GM19238 (cell line): ENCODE measurements at regions not wholly inside any gene's neighbourhood (a gene's known extent, or its start where the extent isn't known, plus 50 kb on each side); places are given as distances from the start of the nearest gene placed in this dataset.

Experiments used
- DNase-seq: peaks from one replicate; pipeline ENCODE4 v3.0.0; 2011; ENCODE audit warnings: low spot score; ENCODE audit not compliant: insufficient read length

- no peak for DNase-seq
These were observed 270.1 kb downstream of the PTTG2 start for GRCh38 chr4:38230121-38230801.

DNA sequence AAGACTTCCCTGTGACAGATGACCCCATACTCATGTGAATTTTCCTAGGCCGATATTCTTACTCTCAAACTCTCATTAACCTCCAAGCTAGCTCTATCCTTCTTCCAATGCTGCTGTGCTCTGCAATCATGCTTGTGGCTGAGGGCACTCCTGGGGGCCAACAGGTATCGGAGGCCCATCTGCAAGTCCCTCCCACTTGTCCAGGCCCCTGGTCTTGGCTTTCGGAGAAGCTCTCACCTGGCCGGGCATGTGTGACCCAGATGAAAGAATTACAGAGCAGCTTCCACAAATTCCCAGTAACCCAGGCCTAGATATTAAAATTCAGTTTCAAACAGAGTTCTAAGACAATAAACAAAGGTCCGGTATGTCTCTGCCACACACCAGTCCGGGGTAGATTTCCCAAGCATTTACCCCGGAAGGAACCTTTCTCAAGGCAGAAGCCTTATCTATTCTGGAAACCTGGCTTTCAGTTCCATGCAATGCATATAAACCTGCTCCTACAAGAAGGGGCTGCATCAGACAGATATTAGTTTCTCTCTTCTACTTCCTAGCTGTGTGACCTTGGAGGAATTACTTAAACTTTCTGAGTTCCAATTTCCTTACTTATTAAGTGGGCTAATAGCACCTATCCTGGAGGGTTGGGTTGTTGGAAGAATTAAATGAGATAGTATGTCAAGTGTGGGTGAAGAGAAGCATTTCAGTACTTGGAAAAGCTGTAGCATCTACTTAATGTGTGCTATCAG lies 270.8 kb downstream of the PTTG2 start:
- DNase-seq = no peak

DNA sequence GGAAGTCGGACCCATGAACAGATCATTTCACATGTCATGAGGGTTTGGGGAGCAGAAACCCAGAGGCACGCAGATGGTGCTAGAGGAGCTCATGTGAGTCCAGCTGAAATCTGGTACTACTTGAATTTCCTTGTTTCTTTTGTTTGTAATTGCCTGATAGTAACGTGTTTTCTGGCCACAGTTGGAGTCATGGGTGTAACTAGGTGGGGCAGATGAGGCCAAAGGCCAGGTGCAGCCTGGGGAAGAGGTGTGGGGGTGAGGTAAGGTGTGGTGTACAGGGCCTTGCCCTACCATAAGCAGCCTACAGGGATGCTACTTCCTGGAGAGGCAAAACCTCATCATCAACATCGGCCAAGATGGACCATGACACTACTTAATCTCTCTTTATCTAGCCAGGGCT lies 271.4 kb downstream of the PTTG2 start:
- no peak for DNase-seq

DNA sequence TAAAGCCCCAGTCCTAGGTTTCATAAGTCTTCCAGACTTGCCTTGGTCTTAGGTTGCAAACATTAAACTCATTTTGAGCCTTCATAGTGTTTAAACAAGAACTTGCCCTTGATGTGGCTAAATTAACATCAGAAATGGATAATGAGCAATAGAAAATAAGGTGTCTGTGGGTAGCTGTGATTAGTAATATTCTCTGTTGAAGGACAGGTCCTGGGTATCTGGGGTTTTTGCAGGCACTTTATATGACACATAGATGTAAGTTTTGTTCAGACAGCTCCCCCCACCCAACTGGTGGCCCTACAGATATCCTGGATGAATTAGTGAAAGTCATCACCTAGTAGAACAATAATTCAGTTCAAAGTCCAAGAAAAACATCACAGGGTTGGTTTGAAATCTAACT lies 272.5 kb downstream of the PTTG2 start:
- DNase-seq = no peak

DNA sequence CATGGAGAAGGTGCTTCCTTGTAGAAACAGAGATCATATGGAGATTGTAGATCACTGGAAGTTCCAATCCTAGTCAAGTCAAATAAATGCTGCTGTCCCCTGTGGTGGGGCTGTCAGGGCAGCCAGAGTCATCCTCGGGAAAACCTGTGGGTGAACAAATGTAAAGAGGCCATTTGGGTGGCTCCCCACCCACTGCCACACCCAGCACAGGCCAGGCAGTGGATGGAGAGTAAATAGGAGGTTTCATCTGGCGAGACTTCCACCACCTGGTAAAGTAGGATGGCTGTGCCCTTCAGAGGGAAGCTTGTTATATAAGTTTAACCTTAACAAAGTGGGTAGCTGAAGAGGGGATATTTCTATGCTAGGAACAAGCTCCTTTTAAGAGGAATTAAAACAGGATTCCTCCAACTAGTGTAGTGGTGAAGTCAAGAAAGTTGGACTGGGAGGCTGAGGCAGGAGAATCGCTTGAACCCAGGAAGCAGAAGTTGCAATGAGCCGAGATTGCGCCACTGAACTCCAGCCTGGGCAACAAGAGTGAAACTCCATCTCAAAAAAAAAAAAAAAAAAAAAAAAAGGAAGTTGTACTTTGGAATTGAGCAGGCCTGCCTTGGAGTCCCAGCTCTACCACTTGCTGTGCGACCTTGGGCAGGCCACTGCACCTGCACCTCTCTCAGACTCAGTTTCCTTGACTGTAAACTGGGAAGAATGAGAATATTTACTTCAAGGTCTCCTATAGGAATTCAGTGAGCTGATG lies 273.7 kb downstream of the PTTG2 start:
- no peak for DNase-seq

DNA sequence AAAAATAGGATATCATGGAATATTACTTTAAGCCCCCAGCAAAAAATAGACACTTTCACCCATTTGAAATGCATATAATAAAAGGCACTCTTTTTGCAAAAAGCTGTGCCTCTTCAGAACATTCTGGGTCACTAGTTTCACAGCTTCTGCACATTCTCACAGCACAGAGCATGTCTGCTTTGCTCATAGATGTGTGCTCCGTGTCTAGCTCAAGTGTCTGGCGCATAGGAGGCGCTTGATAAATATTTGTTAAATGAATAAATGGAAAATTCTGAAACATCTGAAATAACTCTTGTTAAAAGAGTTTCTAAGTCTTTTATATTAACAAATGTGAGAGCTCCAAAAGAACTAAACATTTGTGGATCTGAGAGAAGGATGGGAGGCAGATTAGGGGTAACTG lies 275.2 kb downstream of the PTTG2 start:
- DNase-seq = no peak

DNA sequence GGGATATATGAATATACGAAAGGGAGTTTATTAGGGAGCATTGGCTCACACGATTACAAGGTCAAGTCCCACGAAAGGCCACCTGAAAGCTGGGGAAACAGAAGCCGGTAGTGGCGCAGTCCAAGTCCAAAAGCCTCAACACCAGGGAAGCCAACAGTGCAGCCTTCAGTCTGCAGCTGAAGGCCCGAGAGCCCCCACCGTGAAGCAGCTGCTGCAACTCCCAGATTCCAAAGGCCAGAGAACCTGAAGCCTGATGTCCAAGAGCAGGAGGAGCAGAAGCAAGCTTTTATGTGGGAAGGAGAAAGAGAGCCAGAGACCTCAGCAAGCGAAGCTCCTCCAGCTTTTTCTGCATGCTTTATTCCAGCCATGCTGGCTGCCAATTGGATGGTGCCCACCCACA lies 275.8 kb downstream of the PTTG2 start:
- DNase-seq = no peak

DNA sequence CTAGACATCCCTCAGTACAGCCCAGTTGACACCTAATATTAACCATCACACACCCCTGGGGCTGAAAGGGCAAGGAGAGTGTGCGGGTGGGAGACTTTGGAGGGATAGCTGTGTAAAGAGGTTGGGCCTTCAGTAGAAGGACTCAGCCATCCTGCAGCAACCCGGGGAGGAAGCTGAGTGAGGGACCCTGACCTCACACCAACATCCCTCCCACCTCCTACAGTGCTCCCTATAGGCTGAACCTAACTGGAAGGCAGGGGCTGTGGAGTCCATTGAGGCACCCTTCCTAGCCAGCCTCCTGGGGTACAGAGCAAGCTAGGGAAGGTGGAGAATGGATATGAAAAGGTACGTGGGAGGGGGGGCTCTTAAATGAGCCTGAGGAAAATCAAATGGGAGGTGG lies 276.3 kb downstream of the PTTG2 start:
- no peak for DNase-seq

GRCh38 chr4:38237139-38237538 lies 276.9 kb downstream of the PTTG2 start:
- DNase-seq = no peak

- DNase-seq = no peak
These were observed 281.3 kb downstream of the PTTG2 start for GRCh38 chr4:38241541-38241940.

DNA sequence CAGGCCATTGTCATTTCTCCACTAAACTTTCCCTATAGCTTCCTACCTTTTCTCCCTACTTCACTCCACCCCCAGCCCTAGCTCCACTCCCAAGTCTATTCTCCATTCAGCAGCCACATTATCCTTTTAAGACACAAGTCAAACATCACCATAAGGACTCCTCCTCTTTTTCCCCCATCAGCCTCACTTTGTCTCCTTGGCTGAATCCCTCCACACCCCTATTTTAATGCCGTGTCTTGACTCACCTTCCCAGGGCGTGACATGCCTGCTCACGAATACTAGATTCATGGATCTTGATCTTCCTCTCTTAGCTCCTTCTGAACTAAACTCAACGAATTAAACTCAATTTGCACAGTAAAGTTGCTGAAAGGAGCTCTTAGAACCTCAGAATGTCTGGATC lies 281.9 kb downstream of the PTTG2 start:
- no peak for DNase-seq

DNA sequence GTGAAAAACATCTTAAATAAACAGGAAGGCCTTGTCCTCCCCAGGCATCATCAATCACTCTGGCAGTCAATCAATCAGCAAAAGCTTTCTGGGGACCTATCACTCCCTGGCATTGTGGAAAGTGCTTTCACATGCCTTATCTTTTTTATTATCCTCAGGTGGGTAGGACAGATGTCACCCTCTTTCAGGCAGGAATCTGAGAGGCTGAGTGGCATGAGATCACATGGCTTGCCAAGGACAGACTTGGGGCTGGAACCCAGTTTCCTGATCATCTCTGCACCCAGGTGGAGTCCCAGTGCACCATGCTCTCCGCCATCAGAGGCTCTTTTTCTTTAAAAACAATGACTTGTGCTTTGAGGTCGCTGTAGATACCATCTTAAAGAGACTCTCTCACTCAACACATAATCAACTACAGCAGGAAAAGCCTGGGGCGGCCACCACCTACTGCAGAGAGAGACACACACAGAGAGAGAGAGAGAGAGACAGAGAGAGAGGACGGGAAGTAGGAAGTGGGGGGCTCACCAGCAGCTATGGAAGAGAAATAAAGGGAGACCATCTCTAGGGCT lies 282.7 kb downstream of the PTTG2 start:
- DNase-seq = no peak

DNA sequence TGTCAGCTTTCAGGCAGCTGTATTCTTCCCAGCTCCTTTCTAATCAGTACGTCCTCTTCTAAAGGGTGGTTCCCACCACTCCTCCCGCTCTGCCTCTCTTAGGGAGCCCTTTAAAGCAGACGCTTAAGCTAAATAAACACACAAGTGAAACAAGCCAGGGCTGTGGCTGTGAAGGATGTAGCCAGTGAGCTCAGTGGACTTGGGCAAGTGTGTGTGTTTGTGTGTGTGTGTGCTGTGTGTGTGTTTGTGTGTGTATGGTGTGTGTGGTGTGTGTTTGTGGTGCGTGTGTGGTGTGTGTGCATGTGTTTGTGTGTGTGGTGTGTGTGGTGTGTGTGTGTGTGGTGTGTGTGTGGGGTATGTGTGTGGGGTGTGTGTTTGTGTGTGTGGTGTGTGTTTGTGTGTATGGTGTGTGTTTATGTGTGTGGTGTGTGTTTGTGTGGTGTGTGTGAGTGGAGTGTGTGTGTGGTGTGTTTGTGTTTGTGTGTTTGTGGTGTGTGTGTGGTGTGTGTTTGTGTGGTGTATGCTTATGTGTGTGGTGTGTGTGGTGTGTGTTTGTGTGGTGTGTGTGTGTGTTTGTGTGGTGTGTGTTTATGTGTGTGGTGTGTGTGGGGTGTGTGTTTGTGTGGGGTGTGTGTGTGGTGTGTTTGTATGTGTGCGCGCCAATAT lies 283.3 kb downstream of the PTTG2 start:
- no peak for DNase-seq

- DNase-seq = no peak
These were observed 294.6 kb downstream of the PTTG2 start for GRCh38 chr4:38254825-38255224.

DNA sequence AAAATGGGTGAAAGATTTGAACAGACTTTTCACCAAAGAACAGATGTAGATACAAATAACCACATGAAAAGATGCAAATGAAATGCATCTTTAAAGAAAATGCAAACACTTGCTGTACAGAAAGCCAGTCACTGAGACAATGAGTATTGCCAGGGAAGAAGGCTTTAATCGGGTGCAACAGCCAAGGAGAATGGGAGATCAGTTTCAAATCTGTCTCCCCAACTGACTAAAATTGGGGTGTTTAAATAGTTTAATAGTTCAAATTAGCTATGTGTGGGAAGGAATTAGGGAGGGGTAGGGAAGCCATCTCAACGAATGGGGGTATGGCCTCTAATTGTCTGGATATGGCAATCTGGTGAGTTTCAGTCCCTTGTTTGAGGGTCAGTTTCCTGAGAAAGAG lies 295.4 kb downstream of the PTTG2 start:
- no peak for DNase-seq

DNA sequence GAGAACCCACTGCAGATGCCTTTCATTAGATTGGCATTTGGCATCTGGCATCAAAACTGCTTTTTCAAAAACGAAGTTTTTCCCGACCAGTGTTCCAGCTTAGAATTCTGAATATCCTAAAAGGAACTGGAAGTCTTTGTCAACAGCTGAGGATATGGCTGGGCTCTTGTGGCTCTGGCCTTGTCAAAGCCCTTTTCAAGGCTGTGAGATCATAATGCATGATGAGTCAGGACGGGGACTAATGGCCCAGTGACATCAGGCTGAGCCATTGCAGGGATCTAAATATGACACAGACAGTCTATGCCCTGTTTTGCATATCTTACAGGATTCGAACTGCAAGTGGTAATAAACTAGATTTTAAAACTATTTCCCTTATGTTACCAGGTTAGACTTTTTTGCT lies 306.4 kb downstream of the PTTG2 start:
- no peak for DNase-seq

- DNase-seq = no peak
These were observed 308.1 kb downstream of the PTTG2 start for GRCh38 chr4:38268108-38268820.

DNA sequence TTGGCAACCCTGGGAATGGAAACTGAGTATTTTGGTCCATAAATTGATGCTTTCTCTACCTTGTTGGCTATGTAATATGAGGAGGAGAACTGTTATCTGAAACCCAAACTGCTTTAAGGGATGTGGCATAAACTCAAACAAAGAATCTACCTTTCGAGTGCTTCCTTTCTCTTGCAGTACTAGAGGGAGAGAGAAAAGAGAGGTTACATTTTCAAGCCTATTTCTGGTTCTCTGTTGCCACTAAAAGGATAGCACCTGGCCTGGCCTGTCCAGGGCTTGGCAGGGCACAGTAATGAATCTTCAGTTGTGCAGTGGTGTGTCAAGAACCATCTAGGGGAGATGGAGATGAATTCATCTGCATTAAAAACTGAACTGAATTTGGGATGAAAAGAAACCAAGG lies 308.6 kb downstream of the PTTG2 start:
- DNase-seq = no peak

DNA sequence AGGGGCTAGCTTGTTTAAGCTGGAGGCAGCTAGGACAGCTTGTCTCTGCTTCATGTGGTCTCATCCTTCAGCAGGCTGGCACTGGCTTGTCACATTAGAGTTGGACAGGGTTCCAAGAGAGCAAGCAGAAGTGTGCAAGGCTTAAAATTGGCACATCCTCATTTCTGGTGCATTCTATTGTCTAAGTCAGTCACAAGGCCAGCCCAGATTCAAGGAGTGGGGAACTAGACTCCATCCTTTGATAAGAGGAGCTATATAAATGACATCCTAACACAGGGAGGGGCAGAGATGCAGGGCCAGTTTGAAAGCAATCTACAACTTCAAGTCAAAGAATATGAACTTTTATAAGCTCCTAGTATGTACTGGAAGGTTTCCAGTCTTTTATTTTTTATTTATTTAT lies 313.2 kb downstream of the PTTG2 start:
- no peak for DNase-seq

DNA sequence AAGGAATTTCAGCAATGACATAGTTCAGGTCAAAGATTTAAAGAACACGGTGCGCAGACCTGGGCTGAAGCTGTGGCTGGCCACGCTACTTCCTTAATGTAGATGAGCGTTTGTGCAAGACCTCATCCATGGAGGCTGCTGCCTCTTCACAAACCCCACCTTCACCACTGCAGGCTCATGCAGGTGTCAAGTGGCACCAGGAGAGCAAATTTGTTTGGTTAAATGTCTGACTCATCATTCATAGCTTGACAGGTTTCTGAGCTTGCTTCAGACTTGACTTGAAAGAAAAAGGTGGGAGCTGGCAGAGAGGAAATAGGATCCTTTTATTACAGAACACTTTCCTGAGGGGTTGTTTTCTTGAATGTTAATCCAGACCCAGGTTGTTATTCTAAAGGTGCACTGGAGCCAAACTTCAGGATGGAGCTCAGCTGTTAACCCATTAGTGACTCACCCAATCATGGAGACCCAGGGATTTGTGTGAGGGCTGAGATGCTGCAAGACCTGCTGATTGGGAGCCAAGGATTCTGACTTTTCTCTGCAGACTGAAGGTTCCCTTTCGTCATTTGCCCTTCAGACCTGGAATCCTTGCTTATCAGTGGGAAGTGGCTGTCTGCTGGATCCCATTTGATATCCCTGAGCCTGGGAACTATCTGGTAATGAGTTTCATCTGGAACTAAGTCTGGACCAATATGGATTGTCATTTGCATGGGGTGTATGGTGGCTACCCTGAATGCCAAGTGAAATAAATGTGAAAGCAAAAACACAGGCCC lies 315.3 kb downstream of the PTTG2 start:
- DNase-seq = no peak
